GM12892 (cell line): ENCODE measurements at regions not wholly inside any gene's neighbourhood (a gene's known extent, or its start where the extent isn't known, plus 50 kb on each side); places are given as distances from the start of the nearest gene placed in this dataset.

ENCODE experiments used
- POLR2A ChIP-seq: IDR thresholded peaks from 2 replicates; pipeline ENCODE4 v1.6.1; 2011; ENCODE audit warnings: low read depth, low read length, control low read depth
- TAF1 ChIP-seq: IDR thresholded peaks from 2 replicates; pipeline ENCODE4 v1.6.1; 2011; ENCODE audit warnings: low read depth, mild to moderate bottlenecking, control low read depth, low read length, borderline replicate concordance

GRCh38 chr4:58127680-58128079, 1017.5 kb upstream of the IGFBP7 start:
- TF ChIP-seq TAF1 (no peak), POLR2A (no peak)
